Brain microvascular endothelial cell (primary cell): ENCODE measurements at regions not wholly inside any gene's neighbourhood (a gene's known extent, or its start where the extent isn't known, plus 50 kb on each side); places are given as distances from the start of the nearest gene placed in this dataset.
A peak's percentile ranks its signal among the peaks of the same experiment; 100 is the strongest.
"Not testable (repeated sequence)": the region's sequence is repeated elsewhere in the genome, so short reads cannot be mapped to it uniquely, and the experiment has no call there.

Experiments used
- DNase-seq: peaks from one replicate; pipeline ENCODE4 v3.0.0-alpha.2; 2020
- H3K27ac ChIP-seq: fragments of 250-450 bp; sonication (Bioruptor Pico); 2 replicates; pipeline ENCODE4 v1.5.1; 2020; ENCODE audit warnings: mild to moderate bottlenecking, moderate library complexity
- H3K27me3 ChIP-seq: fragments of 250-450 bp; sonication (Bioruptor Pico); replicated peaks from 2 replicates; pipeline ENCODE4 v1.5.1; 2020; ENCODE audit warnings: mild to moderate bottlenecking
- H3K36me3 ChIP-seq: fragments of 250-450 bp; sonication (Bioruptor Pico); replicated peaks from 2 replicates; pipeline ENCODE4 v1.5.1; 2020; ENCODE audit warnings: mild to moderate bottlenecking
- H3K4me3 ChIP-seq: 2 replicates; pipeline ENCODE4 v1.5.1; 2011; ENCODE audit warnings: low read depth, mild to moderate bottlenecking, control low read depth, low read length, moderate library complexity
- CTCF ChIP-seq: IDR thresholded peaks from 2 replicates; pipeline ENCODE4 v1.5.1; 2011; ENCODE audit warnings: low read depth, mild to moderate bottlenecking, moderate library complexity, low read length, control low read depth, inconsistent platforms; ENCODE audit errors: missing control alignments
- in situ Hi-C: cut with HindIII; loops from 2 replicates; pipeline ENCODE4 v1.10.0; 2017; ENCODE audit warnings: low sequenced_read_pairs, low pct_ligation_motif_present

DNA sequence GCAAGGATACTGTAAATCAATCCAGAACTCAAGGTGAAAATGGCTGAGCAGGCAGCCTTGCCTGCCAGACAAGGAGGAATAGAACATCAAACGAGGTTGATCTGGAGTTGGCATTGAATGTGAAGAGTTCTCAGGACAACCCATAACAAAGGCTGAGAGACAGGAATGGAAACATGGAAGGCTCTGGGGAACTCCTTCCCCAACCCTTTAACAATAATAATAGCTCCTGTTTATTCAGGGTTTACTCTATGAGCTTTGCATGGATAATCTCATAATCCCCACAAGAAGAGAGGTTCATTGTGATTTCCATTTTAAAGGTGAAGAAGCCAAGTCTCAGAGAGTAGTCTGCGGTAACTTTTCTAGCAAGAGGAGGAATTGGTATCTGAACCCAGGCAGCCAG is 151.7 kb downstream of the SOD2 start:
- H3K36me3 ChIP-seq, result no peaks in the 10 kb centered on the region
- no peak for TF ChIP-seq CTCF
- H3K27me3 ChIP-seq, result no peaks in the 10 kb centered on the region
- H3K27ac ChIP-seq, result no peak overlapping the region
- in situ Hi-C loops, result no loop called here
- H3K4me3 ChIP-seq, result no peak overlapping the region
- DNase-seq, result no peak

DNA sequence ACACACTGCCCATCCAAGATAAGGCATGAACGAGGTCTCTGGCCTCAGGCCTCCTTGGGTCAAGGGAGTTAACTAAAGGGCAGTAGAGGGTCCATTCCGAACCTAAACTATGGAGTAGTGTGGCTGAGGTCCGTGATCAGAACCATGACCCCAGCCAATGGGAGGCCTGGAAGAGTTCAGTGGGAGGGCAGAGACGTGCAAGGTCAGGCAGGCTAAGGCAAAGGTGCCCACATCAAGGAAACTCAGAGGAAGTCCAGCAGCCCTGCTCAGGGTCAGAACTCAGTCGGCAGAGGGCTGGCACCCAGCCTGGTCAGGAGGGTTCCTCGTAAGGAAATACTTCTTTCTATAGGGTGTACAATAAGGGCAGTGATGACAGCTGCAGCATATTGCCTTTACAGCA is 152.2 kb downstream of the SOD2 start:
- no peak overlapping the region for H3K4me3 ChIP-seq
- no peak for DNase-seq
- no peaks in the 10 kb centered on the region for H3K36me3 ChIP-seq
- in situ Hi-C loops, result no loop called here
- no peak overlapping the region for H3K27ac ChIP-seq
- no peak for TF ChIP-seq CTCF
- no peaks in the 10 kb centered on the region for H3K27me3 ChIP-seq

DNA sequence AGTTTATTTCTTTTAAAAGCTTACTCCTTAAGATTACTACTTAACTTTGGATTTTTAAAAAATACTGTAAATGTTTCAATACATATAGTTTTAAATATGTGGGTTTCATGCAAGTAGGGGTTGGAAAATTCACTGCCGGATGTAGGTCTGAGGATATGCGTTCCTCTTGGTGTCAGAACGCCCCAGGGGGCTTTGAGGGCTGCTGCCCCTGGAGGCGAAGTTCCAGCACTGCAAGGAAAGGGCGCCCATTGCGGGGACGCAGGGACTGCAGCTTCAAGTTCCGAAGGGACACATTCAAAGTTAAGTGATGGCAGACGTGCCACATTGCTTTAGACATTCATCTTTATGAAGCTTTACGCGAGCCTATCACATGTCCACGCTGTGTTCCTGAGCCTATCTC is 152.9 kb downstream of the SOD2 start:
- peak; percentile 47 for TF ChIP-seq CTCF

DNA sequence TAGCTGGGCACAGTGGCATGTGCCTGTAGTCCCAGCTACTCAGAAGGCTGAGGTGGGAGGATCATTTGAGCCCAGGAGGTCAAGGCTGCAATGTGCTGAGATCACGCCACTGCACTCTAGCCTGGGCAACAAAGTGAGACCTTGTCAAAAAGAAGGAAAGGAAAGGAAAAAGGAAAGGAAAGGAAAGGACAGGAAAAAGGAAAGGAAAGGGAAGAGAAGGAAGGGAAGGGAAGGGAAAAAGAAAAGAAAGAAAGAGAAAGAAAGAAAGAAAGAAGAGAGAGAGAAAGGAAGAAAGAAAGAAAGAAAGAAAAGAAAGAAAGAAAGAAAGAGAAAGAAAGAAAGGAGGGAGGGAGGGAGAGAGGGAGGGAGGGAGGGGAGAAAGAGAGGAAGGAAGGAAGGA is 155.0 kb downstream of the SOD2 start:
- H3K27ac ChIP-seq, in situ Hi-C loops, H3K27me3 ChIP-seq, DNase-seq, H3K36me3 ChIP-seq, H3K4me3 ChIP-seq: not testable (repeated sequence)

More for the DNA sequence above, 152.9 kb downstream of the SOD2 start:
- Histone ChIP-seq H3K4me3 (no peak overlapping the region), H3K27ac (no peak overlapping the region), H3K27me3 (no peaks in the 10 kb centered on the region), H3K36me3 (no peaks in the 10 kb centered on the region)
- in situ Hi-C loops, result no loop called here
- no peak for DNase-seq

DNA sequence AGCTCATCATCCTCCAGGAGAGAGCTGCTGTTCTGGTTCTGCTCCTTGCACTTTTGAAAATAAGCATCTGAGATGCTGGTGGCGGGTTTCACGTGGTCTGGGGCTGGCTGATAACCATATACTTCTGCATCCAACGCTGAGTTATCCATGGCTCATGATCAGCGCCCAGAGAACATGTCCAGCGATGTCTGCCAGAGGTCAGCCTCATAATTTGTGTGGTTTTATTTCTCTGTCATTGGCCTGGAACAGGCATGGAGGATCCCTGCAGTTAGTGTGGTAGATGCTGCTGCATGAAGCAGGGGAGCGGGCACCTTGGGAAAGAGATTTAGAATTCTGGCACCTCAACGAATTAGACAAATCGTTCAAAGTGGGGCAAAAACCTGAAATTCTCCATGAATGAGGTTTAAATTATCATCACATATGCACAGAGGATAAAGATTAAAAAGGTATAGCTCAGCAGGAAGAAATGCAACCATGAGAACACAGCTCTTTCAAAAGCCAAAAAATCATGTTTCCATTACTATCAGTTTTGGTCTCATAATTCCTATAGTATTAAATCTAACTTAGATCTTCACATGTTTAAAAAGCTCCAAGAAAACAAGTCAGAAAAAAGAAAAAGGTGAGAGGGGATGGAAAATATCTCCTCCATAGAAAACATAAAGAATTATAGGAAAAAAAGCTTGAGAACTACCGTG is 157.2 kb downstream of the SOD2 start:
- DNase-seq, result no peak
- H3K27ac ChIP-seq, result no peak overlapping the region
- in situ Hi-C loops, result no loop called here
- no peak for TF ChIP-seq CTCF
- no peak overlapping the region for H3K4me3 ChIP-seq
- H3K27me3 ChIP-seq, result no peaks in the 10 kb centered on the region
- no peaks in the 10 kb centered on the region for H3K36me3 ChIP-seq

DNA sequence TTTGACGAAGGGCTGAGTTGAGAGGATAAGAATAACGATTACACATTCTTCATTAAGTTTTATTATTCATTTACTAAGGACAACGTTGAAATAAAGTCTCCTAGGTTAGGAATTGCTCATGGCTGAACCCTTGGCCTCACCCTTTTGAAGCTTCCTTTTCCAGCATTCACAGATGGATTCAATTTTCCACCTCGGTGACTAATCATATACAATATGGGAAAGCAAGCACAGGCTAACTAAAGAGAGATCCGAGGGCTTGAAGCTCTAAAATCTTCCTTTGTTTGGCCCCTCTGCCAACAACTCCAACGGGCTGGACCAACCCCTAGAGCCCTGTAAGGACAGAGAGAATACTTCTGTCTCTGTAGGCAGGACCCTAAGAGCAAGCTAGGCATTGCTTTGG is 159.5 kb downstream of the SOD2 start:
- in situ Hi-C loops, result no loop called here
- no peak for DNase-seq
- Histone ChIP-seq H3K4me3 (no peak overlapping the region), H3K36me3 (no peaks in the 10 kb centered on the region), H3K27ac (no peak overlapping the region), H3K27me3 (no peaks in the 10 kb centered on the region)
- no peak for TF ChIP-seq CTCF
